Spinal cord (tissue), 9 donors: ENCODE measurements at regions not wholly inside any gene's neighbourhood (a gene's known extent, or its start where the extent isn't known, plus 50 kb on each side); places are given as distances from the start of the nearest gene placed in this dataset.
A peak's percentile ranks its signal among the peaks of the same experiment; 100 is the strongest.

Source experiments
- DNase-seq, 6 donors: peaks; one replicate each; pipeline versions ENCODE4 v3.0.0 to v3.0.0-alpha.2; 2013 to 2015; ENCODE audit warnings: low spot score in 6 of 6, low read depth in 4 of 6
- H3K27ac ChIP-seq: one replicate; pipeline ENCODE4 v1.5.1; 2013; ENCODE audit warnings: low read depth, low read length, control low read depth
- H3K27me3 ChIP-seq: one replicate; pipeline ENCODE4 v1.6.1; 2013; ENCODE audit warnings: low read length; ENCODE audit not compliant: control insufficient read depth, insufficient read depth
- H3K36me3 ChIP-seq: one replicate; pipeline ENCODE4 v1.6.1; 2013; ENCODE audit warnings: low read length; ENCODE audit not compliant: control insufficient read depth, insufficient read depth
- H3K4me1 ChIP-seq: one replicate; pipeline ENCODE4 v1.6.1; 2013; ENCODE audit warnings: low read length; ENCODE audit not compliant: control insufficient read depth, insufficient read depth
- H3K4me3 ChIP-seq: one replicate; pipeline ENCODE4 v1.5.1; 2013; ENCODE audit warnings: low read depth, low read length, control low read depth
- H3K9me3 ChIP-seq: one replicate; pipeline ENCODE4 v1.6.1; 2013; ENCODE audit warnings: low read length; ENCODE audit not compliant: control insufficient read depth, insufficient read depth
- WGBS: methylation state at CpG from one replicate; pipeline ENCODE4 v1.1.5; 2013; ENCODE audit warnings: missing lambda C conversion rate; ENCODE audit not compliant: insufficient coverage; 5-methylcytosine and 5-hydroxymethylcytosine counted together
- donor health status: healthy.

DNA sequence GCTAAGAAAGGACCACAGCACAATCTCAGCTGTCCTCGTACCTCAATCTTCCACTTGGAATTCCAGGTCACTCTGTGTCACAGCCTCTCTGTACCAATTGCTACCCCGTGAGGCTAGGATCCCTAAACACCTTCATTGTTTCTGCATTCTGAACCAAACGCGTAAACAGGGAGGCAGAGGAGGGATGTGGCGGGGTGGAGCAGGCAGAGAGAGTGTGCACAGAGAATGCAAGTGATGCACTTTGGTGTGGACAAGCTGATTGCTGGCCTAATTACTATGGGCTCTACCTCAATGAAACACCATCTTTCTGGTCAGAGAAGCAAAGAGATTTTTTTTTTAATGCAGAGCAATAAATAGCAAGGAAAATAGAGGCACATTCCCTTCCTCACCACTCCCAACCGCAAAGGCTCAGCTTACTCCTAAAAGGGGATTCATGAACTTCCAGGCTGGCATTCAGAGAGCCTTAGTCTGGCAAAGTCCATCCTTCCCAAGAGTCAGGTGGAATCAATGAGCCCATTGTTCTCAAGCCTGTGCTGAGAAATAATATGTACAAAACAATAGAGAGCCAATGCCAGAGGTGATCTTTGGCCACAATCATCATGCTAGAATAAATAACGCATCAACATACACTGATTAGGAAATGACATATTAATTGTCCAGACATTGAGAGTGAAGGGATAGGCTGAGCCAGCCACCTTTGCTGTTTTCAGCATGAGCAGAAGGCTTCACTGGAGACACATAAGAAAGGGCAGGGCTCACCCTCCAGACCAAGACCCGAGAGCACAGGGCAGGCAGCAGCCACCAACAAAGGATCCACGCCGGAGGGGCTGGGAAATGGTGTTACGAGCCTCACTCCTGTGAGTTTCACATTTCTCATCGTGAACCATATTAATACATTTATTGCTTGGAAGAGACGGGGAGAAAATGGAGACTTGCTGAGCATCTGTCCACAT, 278.8 kb downstream of the ENC1 start:
- Histone ChIP-seq H3K4me1 (peaks cover 3% of the 10 kb centered on the region), H3K36me3 (no peaks in the 10 kb centered on the region), H3K9me3 (peaks cover 3% of the 10 kb centered on the region), H3K27ac (no peak overlapping the region), H3K4me3 (no peak overlapping the region), H3K27me3 (no peaks in the 10 kb centered on the region)
- WGBS, result 100% methylated on average over 1 of the region's 13 CpGs
- DNase-seq, result no peak

DNA sequence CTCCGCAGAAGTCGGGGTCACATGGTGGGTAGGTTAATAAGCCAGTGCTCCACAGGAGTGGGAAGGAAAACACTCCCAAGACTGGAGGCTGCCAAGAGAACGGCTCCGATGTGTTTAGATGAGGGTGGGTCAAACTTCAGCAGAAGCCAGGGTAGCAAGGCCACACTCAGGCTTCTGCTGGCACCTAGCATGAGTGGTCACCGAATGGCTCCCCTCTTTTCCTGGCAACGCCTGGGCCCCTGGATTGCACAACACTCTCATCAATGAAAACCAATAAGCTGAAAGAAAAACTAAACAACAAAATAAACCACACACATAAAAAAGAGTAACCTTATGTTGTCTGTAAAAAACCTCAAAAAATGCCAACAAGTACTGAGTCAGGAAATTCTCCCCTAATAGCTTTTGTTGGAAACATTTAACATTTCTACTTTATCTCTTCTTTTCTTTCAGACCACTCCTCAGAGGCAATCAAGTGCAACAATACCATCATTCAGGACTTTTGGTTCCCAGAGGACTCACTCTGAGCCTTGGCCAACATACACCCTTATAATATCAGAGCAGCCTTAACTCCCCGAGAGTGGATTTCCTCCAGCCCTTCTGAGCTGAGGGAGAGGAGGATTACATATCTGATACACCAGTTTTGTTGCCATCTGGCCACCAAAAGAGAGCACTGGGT, 279.9 kb downstream of the ENC1 start:
- Histone ChIP-seq H3K27me3 (no peaks in the 10 kb centered on the region), H3K9me3 (peaks cover under 1% of the 10 kb centered on the region), H3K4me3 (no peak overlapping the region), H3K36me3 (no peaks in the 10 kb centered on the region), H3K4me1 (peaks cover 3% of the 10 kb centered on the region), H3K27ac (no peak overlapping the region)
- DNase-seq, result peak in 1 of 6 donors; percentile 29
- 92% methylated on average over 5 of the region's 7 CpGs for WGBS

DNA sequence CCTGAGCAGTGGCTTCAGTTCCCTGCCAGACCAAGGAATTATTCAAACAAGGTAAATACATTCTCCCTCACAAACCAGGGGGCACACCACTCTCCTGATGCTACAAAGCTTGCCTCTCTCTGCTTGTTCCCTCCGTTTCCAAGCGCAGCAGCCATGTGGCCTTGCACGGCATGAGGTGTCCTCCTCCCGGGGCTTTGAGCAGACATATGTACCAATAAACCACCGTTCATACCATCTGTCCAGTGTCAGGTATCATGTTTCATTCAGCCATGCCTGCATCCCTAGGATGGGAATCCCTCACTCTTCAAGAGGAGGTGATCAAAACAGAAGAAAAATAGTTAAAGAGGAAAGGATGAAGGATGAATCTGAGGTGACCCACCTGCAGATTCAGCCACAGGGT, 282.7 kb downstream of the ENC1 start:
- Histone ChIP-seq H3K36me3 (no peaks in the 10 kb centered on the region), H3K27me3 (no peaks in the 10 kb centered on the region), H3K9me3 (no peaks in the 10 kb centered on the region), H3K4me3 (no peak overlapping the region), H3K4me1 (peaks cover 3% of the 10 kb centered on the region), H3K27ac (no peak overlapping the region)
- no peak for DNase-seq
- WGBS, result 94% methylated on average over 2 of the region's 5 CpGs

DNA sequence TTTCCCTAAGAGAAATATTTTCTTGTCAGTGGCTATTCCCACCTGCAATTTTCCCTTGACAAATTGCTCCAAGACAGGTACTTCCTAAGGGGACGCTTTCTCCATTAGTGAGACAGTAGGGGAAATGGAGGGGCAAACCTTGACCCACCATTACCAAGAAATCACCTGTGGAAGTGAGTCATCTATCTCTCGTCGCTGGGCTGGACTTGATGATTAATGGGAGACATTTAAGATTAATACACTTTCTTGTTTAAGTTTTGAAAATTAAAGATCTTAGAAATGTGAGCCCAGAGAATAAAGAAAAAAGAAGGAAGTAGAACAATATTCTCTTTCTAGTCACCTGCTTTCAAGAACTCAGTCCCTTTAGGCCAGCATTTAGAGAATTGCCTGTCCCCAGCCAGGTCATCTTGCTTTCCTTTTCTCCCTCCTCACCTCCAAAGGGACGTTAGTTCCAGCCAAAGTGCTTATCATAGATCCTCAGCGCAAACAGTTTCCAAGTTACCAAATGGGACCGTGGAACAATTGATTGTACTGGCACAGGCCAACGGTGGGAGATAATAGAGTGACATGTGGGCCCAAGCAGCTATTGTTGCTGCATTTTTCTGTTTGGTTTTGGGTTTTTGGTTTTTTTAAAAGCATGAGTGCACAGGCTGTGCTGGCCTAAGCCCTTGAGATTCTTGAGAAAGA, 284.4 kb downstream of the ENC1 start:
- H3K9me3 ChIP-seq, result no peaks in the 10 kb centered on the region
- DNase-seq, result no peak
- no peaks in the 10 kb centered on the region for H3K27me3 ChIP-seq
- 26% methylated on average over 2 of the region's 7 CpGs for whole genome bisulfite sequencing
- peaks cover 3% of the 10 kb centered on the region for H3K4me1 ChIP-seq
- H3K4me3 ChIP-seq, result no peak overlapping the region
- no peak overlapping the region for H3K27ac ChIP-seq
- no peaks in the 10 kb centered on the region for H3K36me3 ChIP-seq

DNA sequence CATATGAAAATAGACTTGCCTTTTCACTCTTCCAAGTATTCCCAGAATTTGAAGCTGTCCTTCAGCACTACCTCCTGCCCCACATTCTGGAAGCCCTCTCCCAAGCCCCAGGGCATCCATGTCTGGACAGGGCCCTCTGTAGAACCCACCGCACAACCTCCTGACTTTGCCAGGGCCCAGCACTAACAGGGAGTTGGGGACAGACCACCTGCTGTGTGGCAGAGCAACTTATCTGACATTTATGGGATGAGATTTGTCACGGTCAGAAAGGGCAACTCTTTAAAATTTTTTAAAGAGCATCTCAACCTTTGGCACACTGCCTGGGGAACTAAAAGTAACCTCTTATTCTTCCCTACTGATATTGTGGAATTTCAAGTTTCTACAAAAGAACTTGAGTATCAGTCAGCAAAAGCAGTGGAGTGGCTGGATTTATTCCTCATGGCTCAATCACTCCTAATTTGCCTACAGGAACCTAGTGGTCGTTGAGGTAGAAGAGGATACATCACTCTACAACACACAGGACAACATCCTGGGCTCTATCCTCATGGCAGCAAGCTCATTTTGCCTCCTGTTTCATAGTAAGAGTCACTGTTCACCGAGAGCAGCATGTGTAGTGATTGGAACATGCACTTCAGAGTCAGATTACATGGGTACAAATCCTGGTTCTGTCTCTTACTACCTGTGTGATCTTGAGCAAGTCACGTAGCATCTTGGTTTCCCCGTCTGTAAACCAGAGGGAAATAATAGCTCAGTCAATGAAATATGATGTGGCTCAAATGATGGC, 285.3 kb downstream of the ENC1 start:
- no peak overlapping the region for H3K4me3 ChIP-seq
- no peak overlapping the region for H3K27ac ChIP-seq
- no peaks in the 10 kb centered on the region for H3K9me3 ChIP-seq
- H3K36me3 ChIP-seq, result no peaks in the 10 kb centered on the region
- no peaks in the 10 kb centered on the region for H3K4me1 ChIP-seq
- no peaks in the 10 kb centered on the region for H3K27me3 ChIP-seq
- no peak for DNase-seq
- WGBS, result 93% methylated on average over 3 of the region's 6 CpGs

DNA sequence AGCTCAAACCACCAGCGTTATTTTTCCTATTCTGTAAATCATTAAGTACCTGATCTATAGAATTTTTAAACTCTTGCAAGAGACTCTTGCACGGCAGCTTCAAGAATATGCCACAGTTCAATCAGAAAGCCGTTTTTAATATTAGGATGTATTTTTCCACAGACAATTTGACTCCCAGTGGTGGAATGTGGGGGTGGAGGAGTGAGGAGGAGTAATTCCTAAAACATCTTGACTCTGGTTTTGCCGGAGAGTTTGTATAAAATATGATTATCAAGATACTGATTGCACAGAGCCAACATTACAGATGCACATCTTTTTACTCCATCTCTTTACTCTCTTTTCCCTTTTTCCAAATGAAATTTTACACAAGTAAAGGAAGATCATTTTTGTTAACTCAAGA, 288.3 kb downstream of the ENC1 start:
- H3K9me3 ChIP-seq, result no peaks in the 10 kb centered on the region
- no peaks in the 10 kb centered on the region for H3K36me3 ChIP-seq
- WGBS, result no CpG with 5 or more reads among the region's 4 CpGs
- H3K27me3 ChIP-seq, result no peaks in the 10 kb centered on the region
- no peak for DNase-seq
- H3K4me3 ChIP-seq, result no peak overlapping the region
- no peak overlapping the region for H3K27ac ChIP-seq
- no peaks in the 10 kb centered on the region for H3K4me1 ChIP-seq

DNA sequence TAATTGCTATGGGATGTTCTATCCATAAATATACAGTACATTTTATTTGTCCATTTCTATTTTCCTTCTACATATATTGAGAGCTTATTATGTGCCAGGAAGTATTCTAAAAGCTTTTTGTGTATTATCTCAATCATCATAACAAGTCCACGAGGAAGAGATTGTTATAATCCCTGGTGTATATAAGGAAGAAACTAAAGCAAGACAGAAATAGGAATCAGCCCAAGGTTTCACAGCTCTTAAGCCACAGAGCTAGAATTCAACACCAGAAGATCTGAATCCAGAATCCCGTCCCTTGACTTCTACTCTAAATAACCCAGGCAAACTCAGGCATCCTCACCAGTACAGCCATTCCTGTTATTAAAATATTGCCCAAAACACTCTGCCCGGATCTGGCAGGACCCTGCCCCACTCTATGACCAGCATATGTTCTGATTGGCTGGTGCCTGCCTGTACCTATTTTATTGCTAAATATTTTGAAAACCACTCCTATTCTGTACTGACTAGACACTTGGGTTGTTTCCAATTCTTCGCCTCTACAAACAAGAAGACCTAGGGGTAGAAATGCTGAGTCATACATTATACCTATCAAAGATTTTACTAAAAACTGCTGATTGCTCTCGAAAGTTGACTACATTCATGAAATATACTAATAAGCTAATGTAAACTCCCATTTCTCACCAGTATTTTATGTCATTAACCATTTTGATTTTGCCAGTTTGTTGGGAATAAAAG, 297.4 kb downstream of the ENC1 start:
- WGBS, result 93% methylated on average over 2 of the region's 5 CpGs

DNA sequence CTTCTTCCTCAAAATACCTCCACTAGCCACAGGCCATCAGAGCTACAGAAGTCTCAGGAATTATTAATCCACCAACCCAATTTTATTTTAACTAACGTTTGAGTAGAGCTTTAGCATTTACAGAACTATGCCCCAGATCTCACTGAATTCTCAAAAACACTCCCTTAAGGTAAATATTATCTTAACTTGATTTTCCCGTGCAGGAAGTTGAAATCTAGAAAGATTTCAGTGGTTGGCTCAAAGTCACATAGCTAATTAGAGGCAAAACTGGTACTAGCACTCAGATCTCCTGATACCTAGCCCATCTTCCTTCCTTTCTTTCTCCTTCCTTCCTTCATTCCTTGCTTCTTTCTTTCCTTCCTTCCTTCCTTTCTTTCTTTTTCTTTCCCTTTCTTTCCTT, 298.3 kb downstream of the ENC1 start:
- H3K4me3 ChIP-seq, result no peak overlapping the region
- 60% methylated on average over 1 of the region's 2 CpGs for WGBS

More for the DNA sequence above, 297.4 kb downstream of the ENC1 start:
- Histone ChIP-seq H3K27me3 (no peaks in the 10 kb centered on the region), H3K36me3 (no peaks in the 10 kb centered on the region), H3K9me3 (no peaks in the 10 kb centered on the region), H3K27ac (no peak overlapping the region), H3K4me1 (no peaks in the 10 kb centered on the region), H3K4me3 (no peak overlapping the region)
- no peak for DNase-seq

More for the DNA sequence above, 298.3 kb downstream of the ENC1 start:
- Histone ChIP-seq H3K9me3 (no peaks in the 10 kb centered on the region), H3K27ac (no peak overlapping the region), H3K4me1 (peaks cover 5% of the 10 kb centered on the region), H3K36me3 (no peaks in the 10 kb centered on the region), H3K27me3 (no peaks in the 10 kb centered on the region)
- no peak for DNase-seq
